ENCODE measurements at regions not wholly inside any gene's neighbourhood (a gene's known extent, or its start where the extent isn't known, plus 50 kb on each side); places are given as distances from the start of the nearest gene placed in this dataset.

DNA sequence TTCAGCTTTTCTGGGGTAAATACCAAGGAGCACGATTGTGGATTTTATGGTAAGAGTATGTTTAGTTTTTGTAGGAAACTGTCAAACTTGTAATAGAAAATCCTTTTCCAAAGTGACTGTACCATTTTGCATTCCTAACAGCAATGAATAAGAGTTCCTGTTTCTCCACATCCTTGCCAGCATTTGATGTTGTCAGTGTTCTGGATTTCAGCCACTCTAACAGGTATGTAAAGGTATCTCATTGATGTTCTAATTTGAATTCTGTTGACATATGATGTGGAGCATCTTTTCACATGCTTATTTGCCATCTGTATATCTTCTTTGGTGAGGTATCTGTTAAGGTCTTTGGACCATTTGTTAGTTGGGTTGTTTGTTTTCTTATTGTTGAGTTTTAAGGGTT lies 50.3 kb upstream of the RGS2 start:
- peaks cover 0 to 1% (median 0%) of the 10 kb centered on the region in 4 experiments; a peak in 1 of 7 replicates for H3K27me3 ChIP-seq (replicated peaks in 1 of 4; ENCODE audit: control insufficient read depth in 3 of 4, extremely low read depth in 1 of 4, insufficient read depth in 3 of 4, low read length in 3 of 4)
- H3K9me3 ChIP-seq (ENCODE audit: insufficient read depth in 2 of 2, low read depth in 1 of 2, low read length in 1 of 2) = no peaks in the 10 kb centered on the region
- WGBS, 2 experiments (ENCODE audit: extremely low coverage in 1 of 2, insufficient coverage in 1 of 2, insufficient read length in 1 of 2, insufficient replicate concordance in 2 of 2, low coverage in 1 of 2, low lambda C conversion rate in 2 of 2, missing lambda C conversion rate in 1 of 2) = 100% methylated on average over 1 of the region's 1 CpG; no CpG with 5 or more reads in 1 of the 2 experiments
- no peaks in the 10 kb centered on the region for H3K79me2 ChIP-seq (ENCODE audit: control insufficient read depth in 1 of 2, insufficient read depth in 2 of 2, low read length in 2 of 2)
- H3K9ac ChIP-seq (replicated peaks in 1 of 4; ENCODE audit: extremely low read depth in 1 of 4, low read depth in 3 of 4, low read length in 3 of 4) = no peak overlapping the region
- H3K4me3 ChIP-seq (ENCODE audit: extremely low read depth in 1 of 4, insufficient read depth in 2 of 4, low read depth in 3 of 4, low read length in 4 of 4) = no peak overlapping the region
- no peak overlapping the region for H3K14ac ChIP-seq (ENCODE audit: insufficient read length)
- no peak overlapping the region for H3K4ac ChIP-seq (replicated peaks; ENCODE audit: insufficient read length, low read depth, low read length)
- H3K56ac ChIP-seq (replicated peaks; ENCODE audit: insufficient read length, low read depth, low read length) = no peak overlapping the region
- no peak overlapping the region for H3K18ac ChIP-seq (ENCODE audit: extremely low read depth, low read length)
- no peaks in the 10 kb centered on the region for H3K79me1 ChIP-seq (ENCODE audit: low read depth, low read length)
- no peak for FAIRE-seq
- H3K23me2 ChIP-seq (ENCODE audit: low read depth, low read length) = no peaks in the 10 kb centered on the region
- H2BK120ac ChIP-seq (replicated peaks; ENCODE audit: low read depth, low read length) = no peak overlapping the region
- H3K4me1 ChIP-seq (replicated peaks in 1 of 4; ENCODE audit: control insufficient read depth in 3 of 4, insufficient read depth in 4 of 4, low read length in 3 of 4) = no peaks in the 10 kb centered on the region
- H3K36me3 ChIP-seq (ENCODE audit: control insufficient read depth in 2 of 4, insufficient read depth in 4 of 4, low read length in 3 of 4) = no peaks in the 10 kb centered on the region
- no peak overlapping the region for H4K91ac ChIP-seq (replicated peaks; ENCODE audit: insufficient read length, low read length)
- H4K5ac ChIP-seq (ENCODE audit: insufficient read length, low read depth, low read length) = no peak overlapping the region
- no peak overlapping the region for H3K27ac ChIP-seq (ENCODE audit: low read depth, low read length)
- H2BK5ac ChIP-seq (ENCODE audit: low read depth, low read length) = no peak overlapping the region
- no peak overlapping the region for H3K4me2 ChIP-seq (ENCODE audit: insufficient read depth in 1 of 2, low read depth in 2 of 2, low read length in 2 of 2)
- POLR2A ChIA-PET (ENCODE audit: partially characterized antibody) = no interaction called here
- H4K20me1 ChIP-seq (replicated peaks in 1 of 2; ENCODE audit: control insufficient read depth in 1 of 2, insufficient read depth in 2 of 2, low read length in 2 of 2) = no peaks in the 10 kb centered on the region
- no peak overlapping the region for H3K23ac ChIP-seq (ENCODE audit: insufficient read length)
- CTCF ChIA-PET (ENCODE audit: partially characterized antibody) = no interaction called here
- no peak overlapping the region for H2AK5ac ChIP-seq (ENCODE audit: low read depth, low read length)
- no peak overlapping the region for H2BK15ac ChIP-seq (ENCODE audit: low read length)
- no peak overlapping the region for H4K8ac ChIP-seq (ENCODE audit: extremely low read depth, insufficient read depth, low read length)
- no peak for DNase-seq (ENCODE audit: low read depth in 1 of 2, low spot score in 2 of 2)
- no peak overlapping the region for H2BK20ac ChIP-seq (ENCODE audit: low read length)
- TF ChIP-seq HDAC2 (IDR thresholded peaks at IDR 0.05; ENCODE audit: borderline replicate concordance in 1 of 2, low read depth in 2 of 2, low read length in 2 of 2) (no peak), TEAD4 (IDR thresholded peaks at IDR 0.05; ENCODE audit: low read depth, low read length) (no peak), KDM5A (IDR thresholded peaks at IDR 0.05; ENCODE audit: low read length) (no peak), TCF12 (IDR thresholded peaks at IDR 0.05; ENCODE audit: low read depth, low read length) (no peak), EGR1 (IDR thresholded peaks at IDR 0.05; ENCODE audit: borderline replicate concordance, low read depth, low read length) (no peak), BCL11A (IDR thresholded peaks at IDR 0.05; ENCODE audit: low read depth in 2 of 2, low read length in 2 of 2) (no peak), SP2 (IDR thresholded peaks at IDR 0.05; ENCODE audit: low read length) (no peak)
- no peak overlapping the region for H2BK12ac ChIP-seq (ENCODE audit: low read depth, low read length)
- H2AFZ ChIP-seq (ENCODE audit: low read length) = no peak overlapping the region

Data from H1 (cell line).